ENCODE measurements at regions not wholly inside any gene's neighbourhood (a gene's known extent, or its start where the extent isn't known, plus 50 kb on each side); places are given as distances from the start of the nearest gene placed in this dataset.

GRCh38 chr5:73365990-73366667 lies 82.4 kb downstream of the FOXD1 start:
- Histone ChIP-seq H3K27me3 (ENCODE audit: control insufficient read depth, insufficient read depth, low read length) (no peaks in the 10 kb centered on the region), H3K4me3 (ENCODE audit: low read depth, low read length) (no peak overlapping the region), H3K4me1 (no peaks in the 10 kb centered on the region), H3K9me3 (ENCODE audit: control insufficient read depth, low read length) (no peaks in the 10 kb centered on the region), H3K4me2 (ENCODE audit: low read length) (no peak overlapping the region), H3K79me2 (no peaks in the 10 kb centered on the region), H2AFZ (no peak overlapping the region), H3K9ac (no peak overlapping the region), H3K36me3 (ENCODE audit: control insufficient read depth, insufficient read depth, low read length) (no peaks in the 10 kb centered on the region), H3K27ac (no peak overlapping the region)
- TF ChIP-seq, protein P1, sequence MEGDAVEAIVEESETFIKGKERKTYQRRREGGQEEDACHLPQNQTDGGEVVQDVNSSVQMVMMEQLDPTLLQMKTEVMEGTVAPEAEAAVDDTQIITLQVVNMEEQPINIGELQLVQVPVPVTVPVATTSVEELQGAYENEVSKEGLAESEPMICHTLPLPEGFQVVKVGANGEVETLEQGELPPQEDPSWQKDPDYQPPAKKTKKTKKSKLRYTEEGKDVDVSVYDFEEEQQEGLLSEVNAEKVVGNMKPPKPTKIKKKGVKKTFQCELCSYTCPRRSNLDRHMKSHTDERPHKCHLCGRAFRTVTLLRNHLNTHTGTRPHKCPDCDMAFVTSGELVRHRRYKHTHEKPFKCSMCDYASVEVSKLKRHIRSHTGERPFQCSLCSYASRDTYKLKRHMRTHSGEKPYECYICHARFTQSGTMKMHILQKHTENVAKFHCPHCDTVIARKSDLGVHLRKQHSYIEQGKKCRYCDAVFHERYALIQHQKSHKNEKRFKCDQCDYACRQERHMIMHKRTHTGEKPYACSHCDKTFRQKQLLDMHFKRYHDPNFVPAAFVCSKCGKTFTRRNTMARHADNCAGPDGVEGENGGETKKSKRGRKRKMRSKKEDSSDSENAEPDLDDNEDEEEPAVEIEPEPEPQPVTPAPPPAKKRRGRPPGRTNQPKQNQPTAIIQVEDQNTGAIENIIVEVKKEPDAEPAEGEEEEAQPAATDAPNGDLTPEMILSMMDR (IDR thresholded peaks at IDR 0.05), result no peak

GRCh38 chr5:73365301-73365853 lies 83.2 kb downstream of the FOXD1 start:
- no peaks in the 10 kb centered on the region for H3K27me3 ChIP-seq (ENCODE audit: control insufficient read depth, insufficient read depth, low read length)
- no peaks in the 10 kb centered on the region for H3K4me1 ChIP-seq
- no peak overlapping the region for H3K4me2 ChIP-seq (ENCODE audit: low read length)
- no peak overlapping the region for H3K4me3 ChIP-seq (ENCODE audit: low read depth, low read length)
- TF ChIP-seq, protein P1 (IDR thresholded peaks at IDR 0.05), result no peak
- no peak overlapping the region for H3K27ac ChIP-seq
- no peaks in the 10 kb centered on the region for H3K36me3 ChIP-seq (ENCODE audit: control insufficient read depth, insufficient read depth, low read length)
- no peak overlapping the region for H3K9ac ChIP-seq
- H2AFZ ChIP-seq, result no peak overlapping the region
- no peaks in the 10 kb centered on the region for H3K9me3 ChIP-seq (ENCODE audit: control insufficient read depth, low read length)
- no peaks in the 10 kb centered on the region for H3K79me2 ChIP-seq

DNA sequence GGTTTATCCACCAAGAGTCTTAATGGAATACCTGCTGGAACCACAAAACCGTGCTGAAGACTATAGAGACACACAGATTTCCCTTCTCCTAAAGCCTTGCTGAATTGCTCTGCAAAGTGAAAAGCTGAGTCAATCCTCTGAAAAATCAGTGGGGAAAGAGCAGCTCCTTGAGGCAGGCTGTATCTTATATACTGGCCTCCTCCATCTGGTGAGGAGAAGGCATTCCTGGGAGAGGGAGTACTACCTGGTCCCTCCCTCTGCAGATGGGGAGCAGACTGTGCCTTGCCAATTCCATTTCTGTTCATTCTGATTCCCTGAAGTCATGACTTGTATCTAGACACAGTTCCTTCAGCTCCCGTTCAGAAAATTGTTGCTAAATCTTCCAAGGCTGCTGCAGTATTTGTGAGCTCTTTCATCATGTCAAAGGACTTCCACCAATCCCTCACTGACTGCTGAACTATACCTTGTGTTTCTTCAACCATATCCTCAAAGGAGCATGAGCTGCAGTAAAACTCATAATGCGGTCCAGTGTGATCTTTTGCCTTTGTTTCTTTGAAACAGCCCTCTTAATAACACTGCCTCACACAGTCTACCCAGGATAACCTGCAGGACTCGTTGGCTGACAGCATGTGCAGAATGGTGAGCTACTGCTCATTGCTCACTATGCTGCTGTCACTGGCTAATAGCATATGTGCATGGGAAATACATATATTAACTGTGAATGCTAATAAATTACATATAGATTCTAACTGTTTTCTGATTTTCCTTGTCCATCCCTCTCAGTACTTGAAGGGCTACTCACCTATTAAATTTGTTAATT lies 84.5 kb downstream of the FOXD1 start:
- Histone ChIP-seq H3K9ac (no peak overlapping the region), H3K4me1 (no peaks in the 10 kb centered on the region), H2AFZ (no peak overlapping the region), H3K27me3 (ENCODE audit: control insufficient read depth, insufficient read depth, low read length) (no peaks in the 10 kb centered on the region), H3K27ac (no peak overlapping the region), H3K4me3 (ENCODE audit: low read depth, low read length) (no peak overlapping the region), H3K9me3 (ENCODE audit: control insufficient read depth, low read length) (no peaks in the 10 kb centered on the region), H3K36me3 (ENCODE audit: control insufficient read depth, insufficient read depth, low read length) (no peaks in the 10 kb centered on the region), H3K4me2 (ENCODE audit: low read length) (no peak overlapping the region), H3K79me2 (no peaks in the 10 kb centered on the region)
- TF ChIP-seq, protein P1 (IDR thresholded peaks at IDR 0.05), result no peak

DNA sequence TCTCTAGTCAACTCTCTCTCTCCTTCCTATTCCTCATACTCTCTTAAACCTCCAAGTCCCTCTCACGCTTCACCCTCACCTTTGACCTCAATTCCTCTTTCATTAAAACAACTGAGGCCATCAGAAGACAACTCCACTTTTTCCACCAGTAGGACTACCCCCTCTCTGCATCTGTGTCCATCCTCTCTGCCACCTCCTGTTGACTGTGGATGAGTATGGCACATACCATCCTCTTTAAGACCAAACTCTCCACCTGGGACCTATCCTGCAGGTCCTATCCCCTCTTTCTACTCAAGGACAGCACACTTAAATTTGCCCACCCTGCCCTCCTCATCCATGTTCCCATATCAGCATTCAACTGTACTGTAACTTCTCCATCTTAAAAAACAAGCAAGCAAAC lies 89.2 kb downstream of the FOXD1 start:
- no peaks in the 10 kb centered on the region for H3K9me3 ChIP-seq (ENCODE audit: control insufficient read depth, low read length)
- no peaks in the 10 kb centered on the region for H3K4me1 ChIP-seq
- TF ChIP-seq, protein P1 (IDR thresholded peaks at IDR 0.05), result no peak
- no peak overlapping the region for H3K27ac ChIP-seq
- H3K36me3 ChIP-seq (ENCODE audit: control insufficient read depth, insufficient read depth, low read length), result no peaks in the 10 kb centered on the region
- H3K4me3 ChIP-seq (ENCODE audit: low read depth, low read length), result no peak overlapping the region
- no peak overlapping the region for H2AFZ ChIP-seq
- no peak overlapping the region for H3K9ac ChIP-seq
- no peaks in the 10 kb centered on the region for H3K27me3 ChIP-seq (ENCODE audit: control insufficient read depth, insufficient read depth, low read length)
- no peak overlapping the region for H3K4me2 ChIP-seq (ENCODE audit: low read length)
- H3K79me2 ChIP-seq, result no peaks in the 10 kb centered on the region

Measured in parathyroid adenoma (tissue), 2 donors.